ENCODE measurements at regions not wholly inside any gene's neighbourhood (a gene's known extent, or its start where the extent isn't known, plus 50 kb on each side); places are given as distances from the start of the nearest gene placed in this dataset.

DNA sequence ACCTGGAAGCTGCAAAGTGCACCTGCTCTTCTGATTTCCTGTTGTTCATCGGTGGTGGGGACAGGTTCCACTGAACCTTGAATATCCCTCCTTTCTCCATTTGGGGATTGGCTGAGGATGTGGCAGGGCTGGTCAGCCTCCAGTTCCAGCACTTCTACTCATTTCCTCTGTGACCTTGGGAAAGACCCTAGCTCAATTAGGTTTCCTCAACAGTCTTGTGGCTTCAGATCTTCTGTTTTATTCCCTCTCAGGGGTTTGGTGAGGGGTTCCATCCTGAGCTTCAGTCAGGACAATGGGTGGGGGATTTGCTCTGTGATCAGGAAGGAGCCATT is 317.1 kb upstream of the PROX1 start:
- no peak for ATAC-seq (replicated peaks)
- Mint-ChIP-seq H3K36me3 (ENCODE audit: low read depth) (no peaks in the 10 kb centered on the region), H3K27me3 (no peaks in the 10 kb centered on the region), H3K27ac (no peak overlapping the region), H3K9me3 (no peaks in the 10 kb centered on the region), H3K4me1 (no peaks in the 10 kb centered on the region), H3K4me3 (no peak overlapping the region)

GRCh38 chr1:213675043-213675442 is 312.7 kb upstream of the PROX1 start:
- Mint-ChIP-seq H3K9me3 (peaks cover 3% of the 10 kb centered on the region), H3K27me3 (peaks cover 5% of the 10 kb centered on the region), H3K4me3 (no peak overlapping the region), H3K36me3 (ENCODE audit: low read depth) (no peaks in the 10 kb centered on the region), H3K27ac (no peak overlapping the region), H3K4me1 (no peaks in the 10 kb centered on the region)
- ATAC-seq (replicated peaks): no peak

- Mint-ChIP-seq H3K27ac (no peak overlapping the region), H3K36me3 (ENCODE audit: low read depth) (no peaks in the 10 kb centered on the region), H3K9me3 (peaks cover 6% of the 10 kb centered on the region), H3K27me3 (peaks cover 9% of the 10 kb centered on the region), H3K4me3 (no peak overlapping the region), H3K4me1 (no peaks in the 10 kb centered on the region)
- ATAC-seq (replicated peaks): no peak
Measured at GRCh38 chr1:213676736-213677135, 311.0 kb upstream of the PROX1 start.

DNA sequence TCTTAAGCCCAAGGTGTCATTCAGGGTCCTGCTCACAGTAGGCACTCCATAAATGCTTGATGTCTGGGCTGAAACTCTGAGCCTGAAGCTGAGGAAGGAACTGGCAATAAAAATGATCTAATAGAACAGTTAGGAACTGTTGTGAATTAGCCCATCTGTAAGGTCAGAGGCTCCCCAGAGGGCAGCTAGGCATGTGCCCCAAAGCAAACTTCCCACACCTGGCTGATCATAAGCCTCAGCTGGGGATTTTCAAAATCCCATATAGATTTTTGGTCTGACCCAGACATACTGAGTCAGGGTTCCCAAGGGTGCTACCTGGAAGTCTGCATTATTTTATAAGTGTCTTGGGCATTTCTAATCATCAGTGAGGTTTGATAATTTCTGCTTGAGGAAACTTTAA is 309.4 kb upstream of the PROX1 start:
- Mint-ChIP-seq H3K9me3 (peaks cover 9% of the 10 kb centered on the region), H3K27me3 (peaks cover 13% of the 10 kb centered on the region), H3K36me3 (ENCODE audit: low read depth) (no peaks in the 10 kb centered on the region), H3K4me1 (no peaks in the 10 kb centered on the region), H3K4me3 (no peak overlapping the region), H3K27ac (no peak overlapping the region)
- no peak for ATAC-seq (replicated peaks)

GRCh38 chr1:213678753-213679152 is 309.0 kb upstream of the PROX1 start:
- Mint-ChIP-seq H3K27me3 (peaks cover 13% of the 10 kb centered on the region), H3K4me3 (no peak overlapping the region), H3K4me1 (no peaks in the 10 kb centered on the region), H3K36me3 (ENCODE audit: low read depth) (no peaks in the 10 kb centered on the region), H3K27ac (no peak overlapping the region), H3K9me3 (peaks cover 9% of the 10 kb centered on the region)
- ATAC-seq (replicated peaks): no peak

GRCh38 chr1:213679153-213679552 is 308.6 kb upstream of the PROX1 start:
- no peaks in the 10 kb centered on the region for H3K36me3 Mint-ChIP-seq (ENCODE audit: low read depth)
- no peak overlapping the region for H3K27ac Mint-ChIP-seq
- no peaks in the 10 kb centered on the region for H3K4me1 Mint-ChIP-seq
- H3K9me3 Mint-ChIP-seq: peaks cover 9% of the 10 kb centered on the region
- H3K27me3 Mint-ChIP-seq: peaks cover 13% of the 10 kb centered on the region
- no peak for ATAC-seq (replicated peaks)
- H3K4me3 Mint-ChIP-seq: no peak overlapping the region

GRCh38 chr1:213680677-213681325 is 307.0 kb upstream of the PROX1 start:
- H3K9me3 Mint-ChIP-seq: peaks cover 9% of the 10 kb centered on the region
- H3K27ac Mint-ChIP-seq: no peak overlapping the region
- no peak for ATAC-seq (replicated peaks)
- no peak overlapping the region for H3K4me3 Mint-ChIP-seq
- no peaks in the 10 kb centered on the region for H3K36me3 Mint-ChIP-seq (ENCODE audit: low read depth)
- peaks cover 12% of the 10 kb centered on the region for H3K27me3 Mint-ChIP-seq
- no peaks in the 10 kb centered on the region for H3K4me1 Mint-ChIP-seq

DNA sequence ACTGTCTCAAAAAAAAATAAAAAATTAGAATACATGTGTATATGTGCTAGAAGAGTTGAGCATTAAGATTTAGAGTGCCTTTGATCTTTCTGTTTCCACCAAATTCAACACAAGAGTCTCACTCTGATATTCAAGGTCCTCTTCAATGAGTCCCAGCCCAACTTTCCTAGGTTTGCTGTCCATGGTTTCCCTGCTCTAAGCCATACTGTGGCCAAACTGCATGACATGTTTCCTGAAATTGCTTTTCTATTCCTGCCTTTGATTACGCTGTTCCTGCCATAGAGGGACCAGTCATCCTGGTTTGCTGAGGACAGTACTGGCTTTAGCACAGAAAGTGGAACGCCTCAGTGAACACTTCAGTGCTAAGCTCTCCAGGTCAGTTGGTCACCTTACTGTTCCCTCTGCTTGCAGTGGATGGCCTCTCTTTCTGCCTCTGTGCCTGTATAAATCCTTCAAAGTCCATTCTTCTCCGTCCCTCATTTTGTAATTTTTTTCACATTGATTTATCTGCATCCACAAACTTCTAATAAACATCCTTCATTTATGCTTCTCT is 305.9 kb upstream of the PROX1 start:
- H3K4me3 Mint-ChIP-seq: no peak overlapping the region
- H3K27me3 Mint-ChIP-seq: peaks cover 8% of the 10 kb centered on the region
- H3K36me3 Mint-ChIP-seq (ENCODE audit: low read depth): no peaks in the 10 kb centered on the region
- H3K9me3 Mint-ChIP-seq: peaks cover 6% of the 10 kb centered on the region
- H3K4me1 Mint-ChIP-seq: no peaks in the 10 kb centered on the region
- no peak overlapping the region for H3K27ac Mint-ChIP-seq
- ATAC-seq (replicated peaks): no peak

- no peak overlapping the region for H3K4me3 Mint-ChIP-seq
- no peak overlapping the region for H3K27ac Mint-ChIP-seq
- no peaks in the 10 kb centered on the region for H3K4me1 Mint-ChIP-seq
- no peaks in the 10 kb centered on the region for H3K36me3 Mint-ChIP-seq (ENCODE audit: low read depth)
- peaks cover 6% of the 10 kb centered on the region for H3K9me3 Mint-ChIP-seq
- peaks cover 8% of the 10 kb centered on the region for H3K27me3 Mint-ChIP-seq
- no peak for ATAC-seq (replicated peaks)
Measured at GRCh38 chr1:213683529-213683928, 304.2 kb upstream of the PROX1 start.

GRCh38 chr1:213684454-213684853 is 303.3 kb upstream of the PROX1 start:
- H3K4me3 Mint-ChIP-seq: no peak overlapping the region
- no peaks in the 10 kb centered on the region for H3K4me1 Mint-ChIP-seq
- H3K27me3 Mint-ChIP-seq: peaks cover 8% of the 10 kb centered on the region
- no peak for ATAC-seq (replicated peaks)
- no peaks in the 10 kb centered on the region for H3K36me3 Mint-ChIP-seq (ENCODE audit: low read depth)
- H3K9me3 Mint-ChIP-seq: peaks cover 6% of the 10 kb centered on the region
- no peak overlapping the region for H3K27ac Mint-ChIP-seq

DNA sequence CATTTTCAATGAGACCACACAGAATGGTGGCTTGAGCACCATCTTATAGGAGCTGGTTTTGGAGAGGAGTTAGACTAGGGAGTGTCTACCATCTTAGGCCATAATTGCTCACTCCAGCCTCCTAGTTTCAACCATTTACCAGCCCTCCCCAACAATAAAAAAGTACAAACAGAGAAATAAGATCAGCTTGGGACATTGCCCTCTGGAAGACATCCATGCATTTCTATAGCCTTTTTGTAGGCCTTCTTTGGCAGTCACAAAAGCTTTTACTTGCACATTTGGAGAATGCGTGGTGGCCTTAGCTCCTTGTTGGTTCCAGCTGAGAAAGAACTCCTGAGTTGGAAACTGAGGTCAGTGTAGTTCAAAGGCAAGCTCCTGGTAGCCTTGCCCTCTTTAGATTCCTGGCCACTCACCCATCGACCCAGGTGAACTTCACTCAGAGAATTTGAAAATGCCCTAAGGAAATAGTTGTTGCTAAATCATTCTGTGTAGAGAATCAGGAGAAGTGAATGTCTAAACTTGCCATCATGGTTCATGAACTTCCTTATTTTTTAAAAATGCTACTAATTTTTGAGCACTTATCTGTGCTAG is 301.7 kb upstream of the PROX1 start:
- peaks cover 5% of the 10 kb centered on the region for H3K9me3 Mint-ChIP-seq
- ATAC-seq (replicated peaks): no peak
- no peaks in the 10 kb centered on the region for H3K36me3 Mint-ChIP-seq (ENCODE audit: low read depth)
- H3K27me3 Mint-ChIP-seq: peaks cover 7% of the 10 kb centered on the region
- no peak overlapping the region for H3K4me3 Mint-ChIP-seq
- H3K27ac Mint-ChIP-seq: no peak overlapping the region
- H3K4me1 Mint-ChIP-seq: no peaks in the 10 kb centered on the region

DNA sequence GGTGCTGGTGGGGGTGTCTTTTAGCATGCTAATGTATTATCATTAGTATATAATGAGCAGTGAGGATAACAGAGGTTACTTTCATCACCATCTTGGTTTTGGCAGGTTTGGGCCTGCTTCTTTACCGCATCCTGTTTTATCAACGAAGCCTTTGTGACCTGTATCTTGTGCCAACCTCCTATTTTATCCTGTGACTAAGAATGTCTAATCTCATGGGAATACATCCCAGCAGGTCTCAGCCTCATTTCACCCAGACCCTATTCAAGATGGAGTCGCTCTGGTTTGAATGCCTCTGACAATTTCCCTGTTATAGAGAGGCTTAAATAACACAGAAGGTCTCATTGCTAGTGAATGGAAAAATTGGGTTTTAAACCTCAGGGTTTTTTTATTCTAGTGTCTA is 300.8 kb upstream of the PROX1 start:
- no peak for ATAC-seq (replicated peaks)
- H3K36me3 Mint-ChIP-seq (ENCODE audit: low read depth): no peaks in the 10 kb centered on the region
- peaks cover 3% of the 10 kb centered on the region for H3K9me3 Mint-ChIP-seq
- H3K27ac Mint-ChIP-seq: no peak overlapping the region
- H3K4me3 Mint-ChIP-seq: no peak overlapping the region
- H3K27me3 Mint-ChIP-seq: peaks cover 4% of the 10 kb centered on the region
- no peaks in the 10 kb centered on the region for H3K4me1 Mint-ChIP-seq

DNA sequence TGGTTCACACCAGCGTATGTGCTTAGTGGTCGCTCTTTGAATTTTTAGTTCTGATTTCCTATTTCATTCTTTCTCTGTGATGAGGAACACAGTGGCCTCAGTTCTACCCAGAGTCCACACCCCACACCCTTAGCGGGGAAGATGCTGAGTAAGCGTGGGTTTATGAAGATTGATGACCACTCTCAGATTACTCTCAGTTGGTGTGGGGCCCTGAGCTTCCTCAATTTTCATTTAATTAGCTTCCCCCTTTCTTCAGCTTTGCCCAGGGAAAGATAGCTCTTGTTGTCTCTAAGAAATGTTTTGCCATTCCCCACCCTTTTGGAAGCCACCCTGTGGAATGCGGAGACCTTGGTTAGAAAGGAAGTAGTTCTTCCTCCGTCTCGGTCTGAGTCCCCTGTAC is 299.9 kb upstream of the PROX1 start:
- ATAC-seq (replicated peaks): no peak
- Mint-ChIP-seq H3K27me3 (no peaks in the 10 kb centered on the region), H3K27ac (no peak overlapping the region), H3K9me3 (no peaks in the 10 kb centered on the region), H3K4me3 (no peak overlapping the region), H3K36me3 (ENCODE audit: low read depth) (no peaks in the 10 kb centered on the region), H3K4me1 (no peaks in the 10 kb centered on the region)

- Mint-ChIP-seq H3K27ac (no peak overlapping the region), H3K9me3 (no peaks in the 10 kb centered on the region), H3K27me3 (no peaks in the 10 kb centered on the region), H3K4me1 (no peaks in the 10 kb centered on the region), H3K36me3 (ENCODE audit: low read depth) (no peaks in the 10 kb centered on the region), H3K4me3 (no peak overlapping the region)
- ATAC-seq (replicated peaks): peak; percentile 24
Measured at GRCh38 chr1:213688655-213689054, 299.1 kb upstream of the PROX1 start.

DNA sequence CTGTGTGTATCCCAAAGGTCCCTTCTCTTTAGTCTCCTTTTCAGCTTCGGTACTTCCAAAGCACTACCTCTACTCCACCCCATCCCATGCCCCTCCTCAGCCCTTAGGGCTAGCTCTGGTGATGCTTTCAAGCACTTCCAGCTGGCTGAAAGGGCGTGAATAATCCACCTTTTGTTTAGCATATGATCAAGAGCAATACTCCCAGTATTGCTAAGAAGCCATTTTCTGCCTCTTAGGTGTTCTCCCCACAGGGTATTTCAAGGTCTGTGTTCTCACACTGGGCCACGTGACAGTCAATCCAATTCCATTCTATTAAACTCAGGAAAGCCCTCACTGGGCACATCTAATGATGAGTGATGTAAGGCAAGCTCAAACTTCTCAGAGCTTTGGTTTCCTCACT is 298.5 kb upstream of the PROX1 start:
- Mint-ChIP-seq H3K27me3 (no peaks in the 10 kb centered on the region), H3K4me3 (no peak overlapping the region), H3K27ac (no peak overlapping the region), H3K36me3 (ENCODE audit: low read depth) (no peaks in the 10 kb centered on the region), H3K9me3 (no peaks in the 10 kb centered on the region), H3K4me1 (no peaks in the 10 kb centered on the region)
- ATAC-seq (replicated peaks): peak; percentile 43

Measured in activated T-helper 17 cell treated with anti-CD3 and anti-CD28 coated beads, Interleukin-2, amount 50 U/mL, for 72 hours (primary cell).